CD14-positive monocyte (primary cell): ENCODE measurements at regions not wholly inside any gene's neighbourhood (a gene's known extent, or its start where the extent isn't known, plus 50 kb on each side); places are given as distances from the start of the nearest gene placed in this dataset.

ENCODE experiments used
- DNase-seq, 3 donors: peaks; one replicate each; pipeline ENCODE4 v3.0.0-alpha.2; 2011 to 2022
- H2AFZ ChIP-seq: 2 replicates; pipeline ENCODE4 v1.6.0; 2012; ENCODE audit warnings: mild to moderate bottlenecking, low read depth, low read length, inconsistent platforms; ENCODE audit not compliant: insufficient read depth, poor library complexity, severe bottlenecking
- H3K27ac ChIP-seq, 2 donors: 1 replicate in 1 of 2; 2 replicates in 1 of 2; pipeline ENCODE4 v1.5.1; 2012 to 2013; ENCODE audit warnings: low read length in 2 of 2, control low read depth in 1 of 2, inconsistent platforms in 1 of 2, low read depth in 1 of 2, mild to moderate bottlenecking in 1 of 2
- H3K27me3 ChIP-seq, 2 donors: one replicate each; pipeline versions ENCODE4 v1.6.0 to v1.6.1; 2011 to 2013; ENCODE audit warnings: low read length in 2 of 2; ENCODE audit not compliant: control insufficient read depth in 2 of 2, insufficient read depth in 2 of 2
- H3K36me3 ChIP-seq, 2 donors: replicated peaks in 1 of 2; 1 replicate in 1 of 2; 2 replicates in 1 of 2; pipeline versions ENCODE4 v1.5.1 to v1.6.1; 2012 to 2013; ENCODE audit warnings: low read length in 2 of 2, control low read depth in 1 of 2, inconsistent platforms in 1 of 2, mild to moderate bottlenecking in 1 of 2; ENCODE audit not compliant: insufficient read depth in 2 of 2, control insufficient read depth in 1 of 2
- H3K4me1 ChIP-seq, 2 donors: 1 replicate in 1 of 2; 2 replicates in 1 of 2; pipeline versions ENCODE4 v1.5.1 to v1.6.1; 2012 to 2013; ENCODE audit warnings: low read length in 2 of 2, control low read depth in 1 of 2, inconsistent platforms in 1 of 2, mild to moderate bottlenecking in 1 of 2, moderate library complexity in 1 of 2; ENCODE audit not compliant: insufficient read depth in 2 of 2, control insufficient read depth in 1 of 2
- H3K4me2 ChIP-seq: replicated peaks from 2 replicates; pipeline ENCODE3; 2012; ENCODE audit warnings: low read length, moderate library complexity, mild to moderate bottlenecking; ENCODE audit not compliant: poor library complexity, severe bottlenecking; ENCODE audit errors: extremely low read depth
- H3K4me3 ChIP-seq, 3 experiments: fragments of 200-600 bp in 1 of 3; sonication (generic) in 1 of 3; replicated peaks in 1 of 3; 1 replicate in 2 of 3; 2 replicates in 1 of 3; pipeline ENCODE4 v1.5.1; 2011 to 2013; ENCODE audit warnings: low read length in 3 of 3, mild to moderate bottlenecking in 3 of 3, control low read depth in 2 of 3, low read depth in 2 of 3, inconsistent platforms in 1 of 3, moderate library complexity in 1 of 3
- H3K79me2 ChIP-seq: 2 replicates; pipeline ENCODE4 v1.6.0; 2012; ENCODE audit warnings: mild to moderate bottlenecking, control low read depth, inconsistent platforms, low read length, moderate library complexity; ENCODE audit not compliant: insufficient read depth
- H3K9ac ChIP-seq: 2 replicates; pipeline ENCODE4 v1.6.0; 2017; ENCODE audit warnings: low read length, mild to moderate bottlenecking; ENCODE audit not compliant: insufficient read depth, poor library complexity, severe bottlenecking
- H3K9me3 ChIP-seq, 2 donors: replicated peaks in 1 of 2; 1 replicate in 1 of 2; 2 replicates in 1 of 2; pipeline versions ENCODE4 v1.5.1 to v1.6.1; 2012 to 2013; ENCODE audit warnings: low read length in 2 of 2, control low read depth in 1 of 2; ENCODE audit not compliant: control insufficient read depth in 1 of 2, insufficient read depth in 1 of 2
- H4K20me1 ChIP-seq: 2 replicates; pipeline ENCODE4 v1.6.0; 2012; ENCODE audit warnings: mild to moderate bottlenecking, low read length, control low read depth, moderate library complexity; ENCODE audit not compliant: insufficient read depth
- H3K27ac Mint-ChIP-seq, 7 donors: one replicate each; pipeline ENCODE4 v1.8.0; 2020; ENCODE audit warnings: mild to moderate bottlenecking in 7 of 7, mixed read lengths in 7 of 7, moderate library complexity in 6 of 7, inconsistent platforms in 2 of 7
- H3K27me3 Mint-ChIP-seq, 3 donors: one replicate each; pipeline ENCODE4 v1.8.0; 2021 to 2022; ENCODE audit warnings: low read depth in 3 of 3, mild to moderate bottlenecking in 3 of 3, mixed read lengths in 3 of 3, moderate library complexity in 3 of 3, inconsistent platforms in 1 of 3
- H3K36me3 Mint-ChIP-seq, 2 donors: one replicate each; pipeline ENCODE4 v1.8.0; 2020; ENCODE audit warnings: mixed read lengths in 2 of 2, inconsistent platforms in 1 of 2, mild to moderate bottlenecking in 1 of 2
- H3K4me1 Mint-ChIP-seq: one replicate; pipeline ENCODE4 v1.8.0; 2020; ENCODE audit warnings: mild to moderate bottlenecking, mixed read lengths
- H3K4me3 Mint-ChIP-seq, 2 donors: one replicate each; pipeline ENCODE4 v1.8.0; 2020; ENCODE audit warnings: mild to moderate bottlenecking in 2 of 2, mixed read lengths in 2 of 2, moderate library complexity in 1 of 2
- H3K9me3 Mint-ChIP-seq, 7 donors: one replicate each; pipeline ENCODE4 v1.8.0; 2020 to 2022; ENCODE audit warnings: mixed read lengths in 7 of 7, mild to moderate bottlenecking in 6 of 7, moderate library complexity in 6 of 7, inconsistent platforms in 2 of 7
- CTCF ChIP-seq: fragments of 200-600 bp; IDR thresholded peaks from one replicate; pipeline ENCODE4 v1.8.0; 2022; ENCODE audit warnings: antibody characterized with exemption, mild to moderate bottlenecking
- WGBS: methylation state at CpG from one replicate; pipeline ENCODE4 v1.1.5; 2013; ENCODE audit warnings: missing lambda C conversion rate; ENCODE audit not compliant: insufficient coverage; 5-methylcytosine and 5-hydroxymethylcytosine counted together
- intact Hi-C, 2 donors: fragments of 100-400 bp; cut with micrococcal nuclease; formaldehyde crosslinking; loops; one replicate each; pipeline versions ENCODE4 v1.15.0 to v1.15.1; 2023

- Histone ChIP-seq H3K4me3 (no peak overlapping the region), H3K79me2 (no peaks in the 10 kb centered on the region), H3K36me3 (no peaks in the 10 kb centered on the region), H3K9me3 (no peaks in the 10 kb centered on the region), H3K9ac (no peak overlapping the region), H3K27me3 (no peaks in the 10 kb centered on the region), H3K4me2 (no peak overlapping the region), H2AFZ (no peak overlapping the region), H4K20me1 (no peaks in the 10 kb centered on the region), H3K27ac (no peak overlapping the region), H3K4me1 (no peaks in the 10 kb centered on the region)
- Mint-ChIP-seq H3K4me3 (no peak overlapping the region), H3K27ac (no peak overlapping the region), H3K27me3 (peaks cover 1 to 5% (median 2%) of the 10 kb centered on the region in 3 donors), H3K4me1 (no peaks in the 10 kb centered on the region), H3K9me3 (peaks cover 0 to 6% (median 0%) of the 10 kb centered on the region in 7 donors), H3K36me3 (no peaks in the 10 kb centered on the region)
- DNase-seq, result no peak
- TF ChIP-seq CTCF, result no peak
- 47% methylated on average over 4 of the region's 5 CpGs for WGBS
- intact Hi-C loops, result no loop called here
Observed at GRCh38 chr11:79536155-79536917, 95.5 kb upstream of the TENM4 start.

GRCh38 chr11:79535606-79536005 is 94.8 kb upstream of the TENM4 start:
- H3K4me3 Mint-ChIP-seq, result no peak overlapping the region

More at GRCh38 chr11:79535606-79536005, 94.8 kb upstream of the TENM4 start:
- Mint-ChIP-seq H3K36me3 (no peaks in the 10 kb centered on the region), H3K4me1 (no peaks in the 10 kb centered on the region), H3K27me3 (peaks cover 1 to 5% (median 2%) of the 10 kb centered on the region in 3 donors), H3K9me3 (peaks cover 0 to 6% (median 0%) of the 10 kb centered on the region in 7 donors), H3K27ac (no peak overlapping the region)
- Histone ChIP-seq H2AFZ (no peak overlapping the region), H3K9me3 (no peaks in the 10 kb centered on the region), H3K4me3 (no peak overlapping the region), H3K4me1 (no peaks in the 10 kb centered on the region), H3K36me3 (no peaks in the 10 kb centered on the region), H4K20me1 (no peaks in the 10 kb centered on the region), H3K9ac (no peak overlapping the region), H3K4me2 (no peak overlapping the region), H3K27ac (no peak overlapping the region), H3K27me3 (no peaks in the 10 kb centered on the region), H3K79me2 (no peaks in the 10 kb centered on the region)
- no peak for DNase-seq
- WGBS, result no CpG with 5 or more reads among the region's 1 CpG
- no peak for TF ChIP-seq CTCF
- intact Hi-C loops, result no loop called here
